ENCODE measurements at regions not wholly inside any gene's neighbourhood (a gene's known extent, or its start where the extent isn't known, plus 50 kb on each side); places are given as distances from the start of the nearest gene placed in this dataset.
"Not testable (repeated sequence)": the region's sequence is repeated elsewhere in the genome, so short reads cannot be mapped to it uniquely, and the experiment has no call there.

GRCh38 chr10:47711428-47711827 lies 52.0 kb downstream of the SYT15B start:
- H3K36me3 Mint-ChIP-seq, H3K27ac Mint-ChIP-seq: not testable (repeated sequence)

GRCh38 chr10:47710443-47710842 lies 52.9 kb downstream of the SYT15B start:
- not testable (repeated sequence) for H3K4me1 Mint-ChIP-seq, H3K36me3 Mint-ChIP-seq, H3K27me3 Mint-ChIP-seq, H3K9me3 Mint-ChIP-seq, H3K27ac Mint-ChIP-seq, H3K4me3 Mint-ChIP-seq

More at GRCh38 chr10:47711428-47711827, 52.0 kb downstream of the SYT15B start:
- H3K27me3 Mint-ChIP-seq, H3K4me3 Mint-ChIP-seq, H3K4me1 Mint-ChIP-seq, H3K9me3 Mint-ChIP-seq: not testable (repeated sequence)

GRCh38 chr10:47705698-47706414 lies 57.5 kb downstream of the SYT15B start:
- peak overlapping the region; percentile 47 to 87 (median 67) for H3K4me3 Mint-ChIP-seq
- not testable (repeated sequence) for H3K36me3 Mint-ChIP-seq, H3K4me1 Mint-ChIP-seq, H3K27ac Mint-ChIP-seq, H3K27me3 Mint-ChIP-seq, H3K9me3 Mint-ChIP-seq

GRCh38 chr10:47701285-47701684 lies 62.1 kb downstream of the SYT15B start:
- not testable (repeated sequence) for H3K4me1 Mint-ChIP-seq, H3K27me3 Mint-ChIP-seq, H3K27ac Mint-ChIP-seq, H3K36me3 Mint-ChIP-seq, H3K9me3 Mint-ChIP-seq, H3K4me3 Mint-ChIP-seq

- not testable (repeated sequence) for H3K9me3 Mint-ChIP-seq, H3K27ac Mint-ChIP-seq, H3K4me3 Mint-ChIP-seq, H3K36me3 Mint-ChIP-seq, H3K4me1 Mint-ChIP-seq, H3K27me3 Mint-ChIP-seq
Observed at GRCh38 chr10:47699854-47700253, 63.5 kb downstream of the SYT15B start.

- H3K9me3 Mint-ChIP-seq, H3K36me3 Mint-ChIP-seq, H3K27ac Mint-ChIP-seq, H3K4me3 Mint-ChIP-seq, H3K27me3 Mint-ChIP-seq, H3K4me1 Mint-ChIP-seq: not testable (repeated sequence)
Observed at GRCh38 chr10:47696170-47696569, 67.2 kb downstream of the SYT15B start.

- H3K4me1 Mint-ChIP-seq, H3K27ac Mint-ChIP-seq, H3K4me3 Mint-ChIP-seq, H3K27me3 Mint-ChIP-seq, H3K36me3 Mint-ChIP-seq, H3K9me3 Mint-ChIP-seq: not testable (repeated sequence)
Observed at GRCh38 chr10:47695149-47695548, 68.2 kb downstream of the SYT15B start.

GRCh38 chr10:47690304-47690703 lies 73.1 kb downstream of the SYT15B start:
- not testable (repeated sequence) for H3K36me3 Mint-ChIP-seq, H3K9me3 Mint-ChIP-seq, H3K27me3 Mint-ChIP-seq, H3K27ac Mint-ChIP-seq, H3K4me1 Mint-ChIP-seq, H3K4me3 Mint-ChIP-seq

GRCh38 chr10:47683826-47684475 lies 79.4 kb downstream of the SYT15B start:
- not testable (repeated sequence) for H3K27ac Mint-ChIP-seq, H3K9me3 Mint-ChIP-seq, H3K36me3 Mint-ChIP-seq, H3K4me3 Mint-ChIP-seq, H3K4me1 Mint-ChIP-seq, H3K27me3 Mint-ChIP-seq

GRCh38 chr10:47681638-47681990 lies 81.8 kb downstream of the SYT15B start:
- H3K36me3 Mint-ChIP-seq, H3K4me3 Mint-ChIP-seq, H3K27me3 Mint-ChIP-seq, H3K27ac Mint-ChIP-seq, H3K9me3 Mint-ChIP-seq, H3K4me1 Mint-ChIP-seq: not testable (repeated sequence)

- not testable (repeated sequence) for H3K27me3 Mint-ChIP-seq, H3K4me3 Mint-ChIP-seq, H3K9me3 Mint-ChIP-seq, H3K4me1 Mint-ChIP-seq, H3K36me3 Mint-ChIP-seq, H3K27ac Mint-ChIP-seq
Observed at GRCh38 chr10:47680848-47681637, 82.3 kb downstream of the SYT15B start.

- not testable (repeated sequence) for H3K27me3 Mint-ChIP-seq, H3K4me3 Mint-ChIP-seq, H3K9me3 Mint-ChIP-seq, H3K27ac Mint-ChIP-seq, H3K4me1 Mint-ChIP-seq, H3K36me3 Mint-ChIP-seq
Observed at GRCh38 chr10:47676102-47676501, 87.3 kb downstream of the SYT15B start.

GRCh38 chr10:47675577-47675976 lies 87.8 kb downstream of the SYT15B start:
- H3K27ac Mint-ChIP-seq, H3K36me3 Mint-ChIP-seq, H3K27me3 Mint-ChIP-seq, H3K4me3 Mint-ChIP-seq, H3K9me3 Mint-ChIP-seq, H3K4me1 Mint-ChIP-seq: not testable (repeated sequence)

GRCh38 chr10:47673128-47673527 lies 90.3 kb downstream of the SYT15B start:
- H3K4me1 Mint-ChIP-seq, H3K27me3 Mint-ChIP-seq, H3K4me3 Mint-ChIP-seq, H3K36me3 Mint-ChIP-seq, H3K27ac Mint-ChIP-seq, H3K9me3 Mint-ChIP-seq: not testable (repeated sequence)

GRCh38 chr10:47670857-47671256 lies 92.5 kb downstream of the SYT15B start:
- H3K36me3 Mint-ChIP-seq, H3K27me3 Mint-ChIP-seq, H3K4me1 Mint-ChIP-seq, H3K27ac Mint-ChIP-seq, H3K9me3 Mint-ChIP-seq, H3K4me3 Mint-ChIP-seq: not testable (repeated sequence)

GRCh38 chr10:47661955-47662577 lies 101.3 kb downstream of the SYT15B start:
- H3K27me3 Mint-ChIP-seq, H3K9me3 Mint-ChIP-seq, H3K27ac Mint-ChIP-seq, H3K4me3 Mint-ChIP-seq, H3K4me1 Mint-ChIP-seq, H3K36me3 Mint-ChIP-seq: not testable (repeated sequence)

Measured in IgD-negative memory B cell (primary cell).